IMR-90 (cell line): ENCODE measurements at regions not wholly inside any gene's neighbourhood (a gene's known extent, or its start where the extent isn't known, plus 50 kb on each side); places are given as distances from the start of the nearest gene placed in this dataset.

Source experiments
- ATAC-seq: fragments of 200-7000 bp; cut with Tn5 transposase; 2 replicates; pipeline ENCODE4 v1.9.1; 2020; ENCODE audit warnings: low read depth, mild to moderate bottlenecking, moderate library complexity
- BruUV-seq: library from RNA; stranded (reverse); fragments of 400-500 nt; replicated peaks from 2 replicates; lab custom pipeline; 2021; lab: Mats Ljungman, UMichigan
- CTCF ChIA-PET: fragments of 300-600 bp; formaldehyde crosslinking; extraction: SDS; loops from one replicate; lab custom pipeline; 2021; ENCODE audit warnings: antibody characterized with exemption; lab: Yijun Ruan, JAX
- POLR2A ChIA-PET: fragments of 300-600 bp; sonication (Branson Sonifier 250); formaldehyde crosslinking; loops from one replicate; lab custom pipeline; 2022; ENCODE audit warnings: antibody characterized with exemption; ENCODE audit not compliant: unreplicated experiment; lab: Charles Lee
- DNase-seq: peaks from one replicate; pipeline ENCODE4 v3.0.0; 2013
- H2AFZ ChIP-seq: replicated peaks from 2 replicates; pipeline ENCODE3; 2013; ENCODE audit warnings: low read length, mild to moderate bottlenecking; ENCODE audit not compliant: poor library complexity
- H2AK5ac ChIP-seq: 2 replicates; pipeline ENCODE4 v1.6.1; 2013; ENCODE audit warnings: low read depth, low read length, inconsistent platforms
- H2AK9ac ChIP-seq: replicated peaks from 2 replicates; pipeline ENCODE3; 2013; ENCODE audit warnings: mild to moderate bottlenecking, low read depth, low read length, moderate library complexity; ENCODE audit not compliant: poor library complexity
- H2BK120ac ChIP-seq: 2 replicates; pipeline ENCODE4 v1.6.1; 2013; ENCODE audit warnings: low read depth, low read length, inconsistent platforms
- H2BK15ac ChIP-seq: 3 replicates; pipeline ENCODE4 v1.6.1; 2013; ENCODE audit warnings: low read depth, low read length, inconsistent platforms
- H2BK20ac ChIP-seq: 2 replicates; pipeline ENCODE4 v1.6.1; 2013; ENCODE audit warnings: low read depth, mild to moderate bottlenecking, inconsistent platforms, low read length, moderate library complexity
- H2BK5ac ChIP-seq: 2 replicates; pipeline ENCODE4 v1.6.1; 2013; ENCODE audit warnings: mild to moderate bottlenecking, low read depth, low read length, inconsistent platforms; ENCODE audit not compliant: poor library complexity, severe bottlenecking
- H3K14ac ChIP-seq: replicated peaks from 2 replicates; pipeline ENCODE4 v1.6.1; 2013; ENCODE audit warnings: low read depth, low read length, inconsistent platforms
- H3K18ac ChIP-seq: 2 replicates; pipeline ENCODE4 v1.6.1; 2013; ENCODE audit warnings: low read depth, low read length, control low read depth
- H3K23ac ChIP-seq: 2 replicates; pipeline ENCODE4 v1.6.1; 2013; ENCODE audit warnings: low read depth, low read length, inconsistent platforms
- H3K27ac ChIP-seq: 2 replicates; pipeline ENCODE4 v1.5.1; 2013; ENCODE audit warnings: mild to moderate bottlenecking, control low read depth, low read length; ENCODE audit not compliant: insufficient read depth
- H3K27me3 ChIP-seq: 2 replicates; pipeline ENCODE4 v1.6.1; 2013; ENCODE audit warnings: low read length; ENCODE audit not compliant: control insufficient read depth, insufficient read depth
- H3K36me3 ChIP-seq: 2 replicates; pipeline ENCODE4 v1.6.1; 2013; ENCODE audit warnings: low read length, mixed read lengths; ENCODE audit not compliant: control insufficient read depth, insufficient read depth
- H3K4ac ChIP-seq: 2 replicates; pipeline ENCODE4 v1.6.1; 2013; ENCODE audit warnings: low read depth, low read length, inconsistent platforms
- H3K4me1 ChIP-seq: 2 replicates; pipeline ENCODE4 v1.6.1; 2013; ENCODE audit warnings: low read length, mixed read lengths; ENCODE audit not compliant: control insufficient read depth, insufficient read depth
- H3K4me2 ChIP-seq: 2 replicates; pipeline ENCODE4 v1.6.1; 2013; ENCODE audit warnings: low read depth, mild to moderate bottlenecking, control low read depth, low read length, moderate library complexity
- H3K4me3 ChIP-seq: 2 replicates; pipeline ENCODE4 v1.5.1; 2013; ENCODE audit warnings: low read depth, mild to moderate bottlenecking, control low read depth, low read length, moderate library complexity; ENCODE audit not compliant: insufficient read depth
- H3K56ac ChIP-seq: 2 replicates; pipeline ENCODE4 v1.6.1; 2013; ENCODE audit warnings: low read length, inconsistent platforms; ENCODE audit not compliant: insufficient read depth; ENCODE audit errors: extremely low read depth
- H3K79me1 ChIP-seq, 2 experiments: 2 replicates each; pipeline ENCODE4 v1.6.1; 2013; ENCODE audit warnings: low read length in 2 of 2, inconsistent platforms in 1 of 2, low read depth in 1 of 2
- H3K9ac ChIP-seq: 2 replicates; pipeline ENCODE4 v1.6.1; 2013; ENCODE audit warnings: low read depth, low read length, control low read depth
- H3K9me1 ChIP-seq: 2 replicates; pipeline ENCODE4 v1.6.1; 2013; ENCODE audit warnings: low read length, inconsistent platforms; ENCODE audit not compliant: insufficient read depth
- H3K9me3 ChIP-seq: 2 replicates; pipeline ENCODE4 v1.6.1; 2013; ENCODE audit warnings: low read length; ENCODE audit not compliant: control insufficient read depth, insufficient read depth
- H4K20me1 ChIP-seq: 2 replicates; pipeline ENCODE4 v1.6.1; 2013; ENCODE audit warnings: low read length, inconsistent platforms; ENCODE audit not compliant: insufficient read depth
- H4K5ac ChIP-seq: 2 replicates; pipeline ENCODE4 v1.6.1; 2013; ENCODE audit warnings: mild to moderate bottlenecking, low read depth, low read length, control low read depth
- H4K8ac ChIP-seq, 2 experiments: 2 replicates each; pipeline ENCODE4 v1.6.1; 2013; ENCODE audit warnings: low read depth in 2 of 2, low read length in 2 of 2, control low read depth in 1 of 2, inconsistent platforms in 1 of 2
- H4K91ac ChIP-seq: 2 replicates; pipeline ENCODE4 v1.6.1; 2013; ENCODE audit warnings: low read depth, low read length, inconsistent platforms; ENCODE audit not compliant: insufficient read depth
- MXI1 ChIP-seq: IDR thresholded peaks from 2 replicates; pipeline ENCODE4 v1.6.1; 2012; ENCODE audit warnings: low read depth, mild to moderate bottlenecking, low read length, moderate library complexity, borderline replicate concordance
- RCOR1 ChIP-seq: IDR thresholded peaks from 2 replicates; pipeline ENCODE4 v1.6.1; 2012; ENCODE audit warnings: mild to moderate bottlenecking, low read length, improper control_type of control experiment; ENCODE audit not compliant: insufficient replicate concordance
- WGBS, 2 experiments: methylation state at CpG; one replicate each; pipeline versions ENCODE4 v1.1.5 to v1.1.7; 2013; ENCODE audit warnings: missing lambda C conversion rate in 2 of 2; ENCODE audit not compliant: insufficient read length in 1 of 2; ENCODE audit errors: extremely low coverage in 2 of 2; 5-methylcytosine and 5-hydroxymethylcytosine counted together
- dilution Hi-C: fragments of 300-500 bp; cut with HindIII; formaldehyde crosslinking; loops from one replicate; pipeline ENCODE4 v1.14.3; 2018; ENCODE audit warnings: low sequenced_read_pairs; ENCODE audit not compliant: unreplicated experiment
- in situ Hi-C: fragments of 300-500 bp; cut with MboI; formaldehyde crosslinking; loops from 3 replicates; pipeline ENCODE4 v1.14.3; 2019; ENCODE audit warnings: low sequenced_read_pairs, inconsistent platforms, mixed read lengths
- intact Hi-C: fragments of 100-400 bp; cut with micrococcal nuclease; formaldehyde crosslinking; loops from 2 replicates; pipeline ENCODE4 v1.10.0; 2022
- TF ChIP-seq, protein P1 (sequence below): fragments of 150-350 bp; IDR thresholded peaks from 2 replicates; pipeline ENCODE4 v1.6.1; 2017; ENCODE audit warnings: mild to moderate bottlenecking, antibody characterized with exemption, low read length, low read depth

DNA sequence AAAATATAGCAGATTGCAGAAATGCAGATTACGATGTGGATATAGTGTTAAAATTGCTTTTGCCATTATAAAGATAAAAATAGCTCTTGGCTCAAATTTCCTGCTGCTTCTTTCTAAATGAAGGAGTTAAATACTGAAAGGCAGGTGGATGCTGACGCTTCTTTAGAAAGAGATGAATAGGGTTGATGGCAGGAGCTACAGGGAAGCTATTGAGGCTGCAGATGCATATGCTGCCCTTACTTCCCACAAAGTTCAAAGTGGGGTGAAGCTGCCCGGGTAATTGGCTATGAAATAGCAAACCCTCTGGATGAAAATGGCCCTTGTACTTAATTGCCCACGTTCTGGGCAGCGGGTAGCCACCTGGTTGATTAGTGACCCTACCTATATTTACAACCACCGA lies 379.5 kb downstream of the ZIC3 start:
- CTCF ChIA-PET, result no interaction called here
- H3K4me3 ChIP-seq, result no peak overlapping the region
- H3K18ac ChIP-seq, result no peak overlapping the region

More for the DNA sequence above, 379.5 kb downstream of the ZIC3 start:
- Histone ChIP-seq H4K5ac (no peak overlapping the region), H4K8ac (no peak overlapping the region), H2BK15ac (no peak overlapping the region), H2AK5ac (no peak overlapping the region), H3K56ac (no peak overlapping the region), H3K9me3 (no peaks in the 10 kb centered on the region), H2BK20ac (no peak overlapping the region), H3K27ac (no peak overlapping the region), H2AK9ac (no peak overlapping the region), H3K4me1 (no peaks in the 10 kb centered on the region), H3K27me3 (no peaks in the 10 kb centered on the region), H4K91ac (no peak overlapping the region), H3K4me2 (no peak overlapping the region), H3K14ac (no peak overlapping the region), H4K20me1 (no peaks in the 10 kb centered on the region), H3K79me1 (no peaks in the 10 kb centered on the region), H2BK5ac (no peak overlapping the region), H3K9me1 (no peaks in the 10 kb centered on the region), H3K23ac (no peak overlapping the region), H3K4ac (no peak overlapping the region), H2AFZ (no peak overlapping the region), H3K36me3 (no peaks in the 10 kb centered on the region), H2BK120ac (no peak overlapping the region), H3K9ac (no peak overlapping the region)
- BruUV-seq, result no TSS peak
- TF ChIP-seq, protein P1, sequence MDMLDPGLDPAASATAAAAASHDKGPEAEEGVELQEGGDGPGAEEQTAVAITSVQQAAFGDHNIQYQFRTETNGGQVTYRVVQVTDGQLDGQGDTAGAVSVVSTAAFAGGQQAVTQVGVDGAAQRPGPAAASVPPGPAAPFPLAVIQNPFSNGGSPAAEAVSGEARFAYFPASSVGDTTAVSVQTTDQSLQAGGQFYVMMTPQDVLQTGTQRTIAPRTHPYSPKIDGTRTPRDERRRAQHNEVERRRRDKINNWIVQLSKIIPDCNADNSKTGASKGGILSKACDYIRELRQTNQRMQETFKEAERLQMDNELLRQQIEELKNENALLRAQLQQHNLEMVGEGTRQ, result no peak
- TF ChIP-seq MXI1 (no peak), RCOR1 (no peak)
- intact Hi-C loops, result no loop called here
- ATAC-seq (no peak), DNase-seq (no peak)
- dilution Hi-C loops, result no loop called here
- POLR2A ChIA-PET, result no interaction called here
- in situ Hi-C loops, result no loop called here
- WGBS, 2 experiments, result no CpG with 5 or more reads among the region's 6 CpGs
